Calu3 (cell line): ENCODE measurements at regions not wholly inside any gene's neighbourhood (a gene's known extent, or its start where the extent isn't known, plus 50 kb on each side); places are given as distances from the start of the nearest gene placed in this dataset.
"Not testable (repeated sequence)": the region's sequence is repeated elsewhere in the genome, so short reads cannot be mapped to it uniquely, and the experiment has no call there.

Source experiments
- BruUV-seq: library from RNA; stranded (reverse); fragments of 400-500 nt; replicated peaks from 2 replicates; lab custom pipeline; 2021; lab: Mats Ljungman, UMichigan
- CTCF ChIA-PET: fragments of 300-600 bp; sonication (Branson Sonifier 250); formaldehyde crosslinking; loops from one replicate; lab custom pipeline; 2022; ENCODE audit warnings: antibody characterized with exemption; lab: Charles Lee
- DNase-seq: peaks from one replicate; pipeline ENCODE4 v3.0.0; 2022
- H3K27ac Mint-ChIP-seq: one replicate; pipeline ENCODE4 v1.8.0; 2022; ENCODE audit warnings: mixed read lengths; ENCODE audit not compliant: unreplicated experiment
- H3K27me3 Mint-ChIP-seq: one replicate; pipeline ENCODE4 v1.8.0; 2022; ENCODE audit warnings: mixed read lengths; ENCODE audit not compliant: unreplicated experiment
- H3K36me3 Mint-ChIP-seq: one replicate; pipeline ENCODE4 v1.8.0; 2022; ENCODE audit warnings: mild to moderate bottlenecking, moderate library complexity, mixed read lengths; ENCODE audit not compliant: insufficient read depth, unreplicated experiment
- H3K4me1 Mint-ChIP-seq: one replicate; pipeline ENCODE4 v1.8.0; 2022; ENCODE audit warnings: mild to moderate bottlenecking, low read depth, mixed read lengths; ENCODE audit not compliant: unreplicated experiment
- H3K4me3 Mint-ChIP-seq: one replicate; pipeline ENCODE4 v1.8.0; 2022; ENCODE audit warnings: mild to moderate bottlenecking, low read depth, moderate library complexity, mixed read lengths; ENCODE audit not compliant: unreplicated experiment
- H3K9me3 Mint-ChIP-seq: one replicate; pipeline ENCODE4 v1.8.0; 2022; ENCODE audit warnings: low read depth, mixed read lengths; ENCODE audit not compliant: unreplicated experiment
- CTCF ChIP-seq: fragments of 200-600 bp; IDR thresholded peaks from one replicate; pipeline ENCODE4 v1.8.0; 2022; ENCODE audit warnings: antibody characterized with exemption; ENCODE audit not compliant: unreplicated experiment
- intact Hi-C: fragments of 100-400 bp; cut with micrococcal nuclease; formaldehyde crosslinking; loops from one replicate; pipeline ENCODE4 v1.10.0; 2022; ENCODE audit not compliant: unreplicated experiment

- Mint-ChIP-seq H3K27ac (no peak overlapping the region), H3K4me3 (no peak overlapping the region), H3K27me3 (no peaks in the 10 kb centered on the region), H3K9me3 (peaks cover 4% of the 10 kb centered on the region), H3K4me1 (peaks cover 7% of the 10 kb centered on the region), H3K36me3 (no peaks in the 10 kb centered on the region)
- no TSS peak for BruUV-seq
- intact Hi-C loops: no loop called here
- no peak for DNase-seq
- no peak for TF ChIP-seq CTCF
- CTCF ChIA-PET: no interaction called here
Measured at GRCh38 chr3:187888701-187889100, 143.4 kb upstream of the BCL6 start.

- no TSS peak for BruUV-seq
- CTCF ChIA-PET: no interaction called here
- Mint-ChIP-seq H3K4me3 (no peak overlapping the region), H3K27me3 (no peaks in the 10 kb centered on the region), H3K27ac (no peak overlapping the region), H3K36me3 (no peaks in the 10 kb centered on the region), H3K4me1 (peaks cover 7% of the 10 kb centered on the region), H3K9me3 (peaks cover 4% of the 10 kb centered on the region)
- TF ChIP-seq CTCF: no peak
- intact Hi-C loops: no loop called here
- DNase-seq: no peak
Measured at GRCh38 chr3:187889106-187889505, 143.8 kb upstream of the BCL6 start.

- TF ChIP-seq CTCF: no peak
- BruUV-seq: no TSS peak
- Mint-ChIP-seq H3K9me3 (peaks cover 4% of the 10 kb centered on the region), H3K4me1 (peaks cover 7% of the 10 kb centered on the region), H3K27me3 (no peaks in the 10 kb centered on the region), H3K4me3 (no peak overlapping the region), H3K36me3 (no peaks in the 10 kb centered on the region), H3K27ac (no peak overlapping the region)
- CTCF ChIA-PET: interaction anchor here (0.7 kb wide), 1 partner anchor 142 kb away, joined by 3 read pairs; no protein-coding TSS in a partner anchor
- intact Hi-C loops: no loop called here
- DNase-seq: no peak
Measured at GRCh38 chr3:187889601-187890404, 144.5 kb upstream of the BCL6 start.

- CTCF ChIA-PET: interaction anchor here (0.7 kb wide), 1 partner anchor 143 kb away, joined by 3 read pairs; no protein-coding TSS in a partner anchor
- intact Hi-C loops, H3K4me1 Mint-ChIP-seq, H3K27me3 Mint-ChIP-seq, H3K9me3 Mint-ChIP-seq, H3K4me3 Mint-ChIP-seq, DNase-seq, H3K27ac Mint-ChIP-seq, BruUV-seq, H3K36me3 Mint-ChIP-seq: not testable (repeated sequence)
Measured at GRCh38 chr3:187890405-187890752, 145.1 kb upstream of the BCL6 start.

GRCh38 chr3:187896646-187897045, 151.4 kb upstream of the BCL6 start:
- BruUV-seq: no TSS peak
- no peak for DNase-seq
- Mint-ChIP-seq H3K36me3 (no peaks in the 10 kb centered on the region), H3K4me3 (no peak overlapping the region), H3K9me3 (no peaks in the 10 kb centered on the region), H3K27me3 (peaks cover 22% of the 10 kb centered on the region), H3K27ac (no peak overlapping the region), H3K4me1 (no peaks in the 10 kb centered on the region)
- CTCF ChIA-PET: no interaction called here
- no peak for TF ChIP-seq CTCF
- intact Hi-C loops: no loop called here
